ENCODE measurements at regions not wholly inside any gene's neighbourhood (a gene's known extent, or its start where the extent isn't known, plus 50 kb on each side); places are given as distances from the start of the nearest gene placed in this dataset.

DNA sequence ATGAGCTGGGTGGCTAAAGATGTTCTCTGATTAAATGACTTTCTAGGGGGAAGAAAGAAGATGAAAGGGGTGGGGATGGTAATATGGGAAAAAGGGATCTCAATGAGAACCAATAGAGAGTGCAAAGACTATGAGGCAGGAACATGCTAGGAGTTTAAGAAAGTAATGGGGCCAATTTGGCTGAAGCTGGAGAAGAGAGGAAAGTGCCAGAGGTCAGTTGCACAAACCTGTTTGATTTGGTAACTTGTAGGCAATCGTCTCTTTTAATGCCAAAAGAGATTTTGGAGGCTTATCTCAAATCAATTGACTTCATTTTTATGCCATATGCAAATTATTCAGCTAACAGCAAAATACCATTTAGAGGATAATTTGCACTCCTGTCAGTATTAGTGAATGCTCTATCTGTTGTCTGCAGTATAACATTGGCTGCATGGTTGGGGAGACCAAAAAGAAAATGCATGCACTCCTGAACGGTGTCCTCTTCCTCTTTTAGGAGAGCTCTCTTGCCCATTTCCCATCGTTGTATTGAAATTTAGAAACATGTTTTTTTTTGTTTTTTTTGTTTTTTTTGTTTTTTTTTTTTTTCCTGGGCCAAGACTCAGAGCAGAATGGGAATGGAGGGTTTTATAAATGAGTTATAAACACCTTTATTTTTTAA is 193.9 kb downstream of the BTBD3 start:
- TF ChIP-seq POLR2A (IDR thresholded peaks at IDR 0.05; ENCODE audit: low read depth, low read length) (no peak), POLR2AphosphoS5 (IDR thresholded peaks at IDR 0.05; ENCODE audit: low read depth, low read length) (no peak), PAX5 (IDR thresholded peaks at IDR 0.05; ENCODE audit: insufficient read depth, low read length, severe bottlenecking) (no peak), TAF1 (IDR thresholded peaks at IDR 0.05; ENCODE audit: low read depth, low read length) (no peak), POU2F2 (IDR thresholded peaks at IDR 0.05; ENCODE audit: low read depth, low read length) (no peak)

Measured in GM12891 (cell line).